Muscle of leg (tissue), 3 donors: ENCODE measurements at regions not wholly inside any gene's neighbourhood (a gene's known extent, or its start where the extent isn't known, plus 50 kb on each side); places are given as distances from the start of the nearest gene placed in this dataset.
A peak's percentile ranks its signal among the peaks of the same experiment; 100 is the strongest.

ENCODE experiments used
- DNase-seq: peaks from one replicate; pipeline ENCODE4 v3.0.0; 2013
- H3K27ac ChIP-seq: one replicate; pipeline ENCODE4 v1.5.1; 2013; ENCODE audit warnings: mild to moderate bottlenecking, low read length, control low read depth
- H3K27me3 ChIP-seq: one replicate; pipeline ENCODE4 v1.6.1; 2013; ENCODE audit warnings: low read length; ENCODE audit not compliant: control insufficient read depth, insufficient read depth
- H3K36me3 ChIP-seq: one replicate; pipeline ENCODE4 v1.6.1; 2013; ENCODE audit warnings: low read length; ENCODE audit not compliant: control insufficient read depth, insufficient read depth
- H3K4me1 ChIP-seq: one replicate; pipeline ENCODE4 v1.6.1; 2013; ENCODE audit warnings: low read length; ENCODE audit not compliant: control insufficient read depth, insufficient read depth
- H3K4me3 ChIP-seq: one replicate; pipeline ENCODE4 v1.5.1; 2013; ENCODE audit warnings: low read length, control low read depth
- H3K9me3 ChIP-seq: replicated peaks from 2 replicates; pipeline ENCODE4 v1.6.1; 2013; ENCODE audit warnings: low read depth, low read length; ENCODE audit not compliant: control insufficient read depth
- WGBS: methylation state at CpG from one replicate; pipeline ENCODE4 v1.1.5; 2013; ENCODE audit warnings: missing lambda C conversion rate; ENCODE audit not compliant: insufficient coverage; 5-methylcytosine and 5-hydroxymethylcytosine counted together

- Histone ChIP-seq H3K9me3 (no peaks in the 10 kb centered on the region), H3K4me3 (no peak overlapping the region), H3K4me1 (peaks cover 22% of the 10 kb centered on the region), H3K27me3 (no peaks in the 10 kb centered on the region), H3K27ac (no peak overlapping the region), H3K36me3 (no peaks in the 10 kb centered on the region)
- WGBS, result no CpG with 5 or more reads among the region's 2 CpGs
- DNase-seq, result no peak
Observed at GRCh38 chr3:106816838-106817237, 560.4 kb upstream of the CCDC54 start.

GRCh38 chr3:106817706-106818105, 559.5 kb upstream of the CCDC54 start:
- Histone ChIP-seq H3K4me1 (peaks cover 23% of the 10 kb centered on the region), H3K27me3 (no peaks in the 10 kb centered on the region), H3K9me3 (no peaks in the 10 kb centered on the region), H3K4me3 (no peak overlapping the region), H3K36me3 (no peaks in the 10 kb centered on the region), H3K27ac (no peak overlapping the region)
- no peak for DNase-seq
- 77% methylated on average over 5 of the region's 5 CpGs for WGBS

GRCh38 chr3:106819440-106819839, 557.8 kb upstream of the CCDC54 start:
- peak overlapping the region; percentile 43 for H3K27ac ChIP-seq
- no peaks in the 10 kb centered on the region for H3K27me3 ChIP-seq
- no CpG with 5 or more reads among the region's 1 CpG for WGBS

GRCh38 chr3:106820726-106821362, 556.4 kb upstream of the CCDC54 start:
- Histone ChIP-seq H3K36me3 (no peaks in the 10 kb centered on the region), H3K9me3 (no peaks in the 10 kb centered on the region), H3K4me1 (peaks cover 22% of the 10 kb centered on the region), H3K27ac (no peak overlapping the region), H3K4me3 (no peak overlapping the region), H3K27me3 (no peaks in the 10 kb centered on the region)
- 81% methylated on average over 16 of the region's 19 CpGs for WGBS
- no peak for DNase-seq

More at GRCh38 chr3:106819440-106819839, 557.8 kb upstream of the CCDC54 start:
- no peaks in the 10 kb centered on the region for H3K9me3 ChIP-seq
- no peaks in the 10 kb centered on the region for H3K36me3 ChIP-seq
- H3K4me3 ChIP-seq, result no peak overlapping the region
- peaks cover 19% of the 10 kb centered on the region for H3K4me1 ChIP-seq
- peak; percentile 71 for DNase-seq

GRCh38 chr3:106821801-106822200, 555.4 kb upstream of the CCDC54 start:
- Histone ChIP-seq H3K27ac (no peak overlapping the region), H3K4me1 (peaks cover 28% of the 10 kb centered on the region), H3K9me3 (no peaks in the 10 kb centered on the region), H3K36me3 (no peaks in the 10 kb centered on the region), H3K4me3 (no peak overlapping the region), H3K27me3 (no peaks in the 10 kb centered on the region)
- 79% methylated on average over 6 of the region's 7 CpGs for WGBS
- DNase-seq, result no peak

- H3K4me3 ChIP-seq, result no peak overlapping the region
- H3K27me3 ChIP-seq, result no peaks in the 10 kb centered on the region
- 100% methylated on average over 6 of the region's 11 CpGs for WGBS
- no peak overlapping the region for H3K27ac ChIP-seq
- no peaks in the 10 kb centered on the region for H3K36me3 ChIP-seq
- H3K9me3 ChIP-seq, result no peaks in the 10 kb centered on the region
- peaks cover 28% of the 10 kb centered on the region for H3K4me1 ChIP-seq
- no peak for DNase-seq
Observed at GRCh38 chr3:106822204-106822603, 555.0 kb upstream of the CCDC54 start.

- Histone ChIP-seq H3K27me3 (no peaks in the 10 kb centered on the region), H3K9me3 (no peaks in the 10 kb centered on the region), H3K36me3 (no peaks in the 10 kb centered on the region), H3K4me1 (peaks cover 25% of the 10 kb centered on the region), H3K4me3 (no peak overlapping the region), H3K27ac (no peak overlapping the region)
- WGBS, result 83% methylated on average over 1 of the region's 3 CpGs
- no peak for DNase-seq
Observed at GRCh38 chr3:106823701-106824100, 553.5 kb upstream of the CCDC54 start.

- WGBS, result 83% methylated on average over 1 of the region's 1 CpG
- H3K4me1 ChIP-seq, result peaks cover 25% of the 10 kb centered on the region
Observed at GRCh38 chr3:106824856-106825255, 552.4 kb upstream of the CCDC54 start.

GRCh38 chr3:106825962-106826605, 551.2 kb upstream of the CCDC54 start:
- Histone ChIP-seq H3K36me3 (no peaks in the 10 kb centered on the region), H3K27ac (peak overlapping the region; percentile 78), H3K4me1 (peaks cover 25% of the 10 kb centered on the region), H3K27me3 (no peaks in the 10 kb centered on the region), H3K4me3 (no peak overlapping the region), H3K9me3 (no peaks in the 10 kb centered on the region)
- WGBS, result 89% methylated on average over 1 of the region's 4 CpGs
- DNase-seq, result peak; percentile 89

More at GRCh38 chr3:106824856-106825255, 552.4 kb upstream of the CCDC54 start:
- no peak overlapping the region for H3K4me3 ChIP-seq
- no peaks in the 10 kb centered on the region for H3K36me3 ChIP-seq
- no peak for DNase-seq
- no peaks in the 10 kb centered on the region for H3K9me3 ChIP-seq
- H3K27me3 ChIP-seq, result no peaks in the 10 kb centered on the region
- peak overlapping the region; percentile 5 for H3K27ac ChIP-seq

GRCh38 chr3:106826791-106827311, 550.4 kb upstream of the CCDC54 start:
- peaks cover 20% of the 10 kb centered on the region for H3K4me1 ChIP-seq
- no peaks in the 10 kb centered on the region for H3K27me3 ChIP-seq
- no peak overlapping the region for H3K4me3 ChIP-seq
- no peaks in the 10 kb centered on the region for H3K36me3 ChIP-seq
- H3K9me3 ChIP-seq, result peaks cover 6% of the 10 kb centered on the region
- peak; percentile 82 for DNase-seq
- H3K27ac ChIP-seq, result peak overlapping the region; percentile 78
- WGBS, result 80% methylated on average over 1 of the region's 4 CpGs
